GM12878 (cell line): ENCODE measurements at regions not wholly inside any gene's neighbourhood (a gene's known extent, or its start where the extent isn't known, plus 50 kb on each side); places are given as distances from the start of the nearest gene placed in this dataset.

Experiments
- ATF7 ChIP-seq: fragments of 450-650 bp; IDR thresholded peaks from 2 replicates; pipeline ENCODE4 v1.6.1; 2016; ENCODE audit warnings: low read depth, mild to moderate bottlenecking
- JUND ChIP-seq: IDR thresholded peaks from 2 replicates; pipeline ENCODE4 v1.6.1; 2012; ENCODE audit warnings: low read depth, mild to moderate bottlenecking, low read length, improper control_type of control experiment, moderate library complexity
- POLR2A ChIP-seq: IDR thresholded peaks from 2 replicates; pipeline ENCODE4 v1.6.1; 2011; ENCODE audit warnings: low read depth, mild to moderate bottlenecking, low read length
- RBBP5 ChIP-seq: fragments of 200-600 bp; sonication (generic); conservative IDR thresholded peaks from 2 replicates; pipeline ENCODE4 v1.6.1; 2016
- TARDBP ChIP-seq: IDR thresholded peaks from 2 replicates; pipeline ENCODE4 v1.6.1; 2016; ENCODE audit warnings: borderline replicate concordance
- TF ChIP-seq, protein P1 (sequence below): fragments of 450-650 bp; IDR thresholded peaks from 2 replicates; pipeline ENCODE4 v1.6.1; 2018; ENCODE audit warnings: mild to moderate bottlenecking, low read depth, moderate library complexity; ENCODE audit not compliant: partially characterized antibody
- TF ChIP-seq, protein P2 (sequence below), 3 experiments: IDR thresholded peaks in 2 of 3; conservative IDR thresholded peaks in 1 of 3; 2 replicates each; pipeline ENCODE4 v1.5.1; 2011; ENCODE audit warnings: low read depth in 3 of 3, low read length in 3 of 3, mild to moderate bottlenecking in 3 of 3, control low read depth in 2 of 3, moderate library complexity in 2 of 3, inconsistent platforms in 1 of 3, mixed read lengths in 1 of 3; ENCODE audit not compliant: control insufficient read depth in 2 of 3, insufficient read depth in 1 of 3; ENCODE audit errors: extremely low read depth in 1 of 3
- TF ChIP-seq, protein P3 (sequence below): fragments of 450-650 bp; IDR thresholded peaks from 2 replicates; pipeline ENCODE4 v1.6.1; 2017; ENCODE audit warnings: mild to moderate bottlenecking, low read depth, inconsistent platforms; ENCODE audit not compliant: poor library complexity, severe bottlenecking
- TF ChIP-seq, protein P4 (sequence below): IDR thresholded peaks from 2 replicates; pipeline ENCODE4 v1.6.1; 2011; ENCODE audit warnings: low read depth, mild to moderate bottlenecking, low read length, moderate library complexity, borderline replicate concordance; ENCODE audit errors: extremely low read depth

DNA sequence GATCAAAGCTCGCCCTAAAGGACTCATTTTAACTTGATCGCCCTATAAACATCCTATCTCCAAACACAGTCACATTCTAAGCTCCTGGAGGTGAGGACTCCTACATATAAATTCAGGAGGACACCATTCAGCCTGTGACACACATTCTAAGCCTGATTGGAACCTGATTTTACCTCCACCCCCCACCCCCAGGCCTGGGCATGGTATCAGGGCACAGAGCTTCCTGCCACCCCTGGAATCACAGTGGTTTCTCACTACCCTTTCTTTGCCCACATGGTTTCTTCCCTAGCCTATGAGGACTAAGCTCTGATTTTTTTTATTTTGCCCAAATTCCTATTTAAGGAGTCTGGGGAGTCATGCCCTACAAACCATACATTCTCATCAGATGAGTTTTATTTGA is 428.1 kb upstream of the ID2 start:
- TF ChIP-seq ATF7 = no peak
- TF ChIP-seq, protein P1, sequence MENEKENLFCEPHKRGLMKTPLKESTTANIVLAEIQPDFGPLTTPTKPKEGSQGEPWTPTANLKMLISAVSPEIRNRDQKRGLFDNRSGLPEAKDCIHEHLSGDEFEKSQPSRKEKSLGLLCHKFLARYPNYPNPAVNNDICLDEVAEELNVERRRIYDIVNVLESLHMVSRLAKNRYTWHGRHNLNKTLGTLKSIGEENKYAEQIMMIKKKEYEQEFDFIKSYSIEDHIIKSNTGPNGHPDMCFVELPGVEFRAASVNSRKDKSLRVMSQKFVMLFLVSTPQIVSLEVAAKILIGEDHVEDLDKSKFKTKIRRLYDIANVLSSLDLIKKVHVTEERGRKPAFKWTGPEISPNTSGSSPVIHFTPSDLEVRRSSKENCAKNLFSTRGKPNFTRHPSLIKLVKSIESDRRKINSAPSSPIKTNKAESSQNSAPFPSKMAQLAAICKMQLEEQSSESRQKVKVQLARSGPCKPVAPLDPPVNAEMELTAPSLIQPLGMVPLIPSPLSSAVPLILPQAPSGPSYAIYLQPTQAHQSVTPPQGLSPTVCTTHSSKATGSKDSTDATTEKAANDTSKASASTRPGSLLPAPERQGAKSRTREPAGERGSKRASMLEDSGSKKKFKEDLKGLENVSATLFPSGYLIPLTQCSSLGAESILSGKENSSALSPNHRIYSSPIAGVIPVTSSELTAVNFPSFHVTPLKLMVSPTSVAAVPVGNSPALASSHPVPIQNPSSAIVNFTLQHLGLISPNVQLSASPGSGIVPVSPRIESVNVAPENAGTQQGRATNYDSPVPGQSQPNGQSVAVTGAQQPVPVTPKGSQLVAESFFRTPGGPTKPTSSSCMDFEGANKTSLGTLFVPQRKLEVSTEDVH = no peak
- TF ChIP-seq RBBP5 = no peak
- TF ChIP-seq, protein P2, sequence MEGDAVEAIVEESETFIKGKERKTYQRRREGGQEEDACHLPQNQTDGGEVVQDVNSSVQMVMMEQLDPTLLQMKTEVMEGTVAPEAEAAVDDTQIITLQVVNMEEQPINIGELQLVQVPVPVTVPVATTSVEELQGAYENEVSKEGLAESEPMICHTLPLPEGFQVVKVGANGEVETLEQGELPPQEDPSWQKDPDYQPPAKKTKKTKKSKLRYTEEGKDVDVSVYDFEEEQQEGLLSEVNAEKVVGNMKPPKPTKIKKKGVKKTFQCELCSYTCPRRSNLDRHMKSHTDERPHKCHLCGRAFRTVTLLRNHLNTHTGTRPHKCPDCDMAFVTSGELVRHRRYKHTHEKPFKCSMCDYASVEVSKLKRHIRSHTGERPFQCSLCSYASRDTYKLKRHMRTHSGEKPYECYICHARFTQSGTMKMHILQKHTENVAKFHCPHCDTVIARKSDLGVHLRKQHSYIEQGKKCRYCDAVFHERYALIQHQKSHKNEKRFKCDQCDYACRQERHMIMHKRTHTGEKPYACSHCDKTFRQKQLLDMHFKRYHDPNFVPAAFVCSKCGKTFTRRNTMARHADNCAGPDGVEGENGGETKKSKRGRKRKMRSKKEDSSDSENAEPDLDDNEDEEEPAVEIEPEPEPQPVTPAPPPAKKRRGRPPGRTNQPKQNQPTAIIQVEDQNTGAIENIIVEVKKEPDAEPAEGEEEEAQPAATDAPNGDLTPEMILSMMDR (IDR thresholded peaks at IDR 0.05 in 2 of 3, conservative IDR thresholded peaks at IDR 0.05 in 1 of 3; ENCODE audit: control insufficient read depth in 2 of 3, extremely low read depth in 1 of 3, insufficient read depth in 1 of 3, low read depth in 3 of 3, low read length in 3 of 3) = no peak
- TF ChIP-seq, protein P3, sequence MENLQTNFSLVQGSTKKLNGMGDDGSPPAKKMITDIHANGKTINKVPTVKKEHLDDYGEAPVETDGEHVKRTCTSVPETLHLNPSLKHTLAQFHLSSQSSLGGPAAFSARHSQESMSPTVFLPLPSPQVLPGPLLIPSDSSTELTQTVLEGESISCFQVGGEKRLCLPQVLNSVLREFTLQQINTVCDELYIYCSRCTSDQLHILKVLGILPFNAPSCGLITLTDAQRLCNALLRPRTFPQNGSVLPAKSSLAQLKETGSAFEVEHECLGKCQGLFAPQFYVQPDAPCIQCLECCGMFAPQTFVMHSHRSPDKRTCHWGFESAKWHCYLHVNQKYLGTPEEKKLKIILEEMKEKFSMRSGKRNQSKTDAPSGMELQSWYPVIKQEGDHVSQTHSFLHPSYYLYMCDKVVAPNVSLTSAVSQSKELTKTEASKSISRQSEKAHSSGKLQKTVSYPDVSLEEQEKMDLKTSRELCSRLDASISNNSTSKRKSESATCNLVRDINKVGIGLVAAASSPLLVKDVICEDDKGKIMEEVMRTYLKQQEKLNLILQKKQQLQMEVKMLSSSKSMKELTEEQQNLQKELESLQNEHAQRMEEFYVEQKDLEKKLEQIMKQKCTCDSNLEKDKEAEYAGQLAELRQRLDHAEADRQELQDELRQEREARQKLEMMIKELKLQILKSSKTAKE = no peak
- TF ChIP-seq JUND = no peak
- TF ChIP-seq, protein P4, sequence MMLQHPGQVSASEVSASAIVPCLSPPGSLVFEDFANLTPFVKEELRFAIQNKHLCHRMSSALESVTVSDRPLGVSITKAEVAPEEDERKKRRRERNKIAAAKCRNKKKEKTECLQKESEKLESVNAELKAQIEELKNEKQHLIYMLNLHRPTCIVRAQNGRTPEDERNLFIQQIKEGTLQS = no peak
- no peak for TF ChIP-seq TARDBP
- no peak for TF ChIP-seq POLR2A
